PC-9 (cell line): ENCODE measurements at regions not wholly inside any gene's neighbourhood (a gene's known extent, or its start where the extent isn't known, plus 50 kb on each side); places are given as distances from the start of the nearest gene placed in this dataset.

Experiments
- EZH2 ChIP-seq: fragments of 200-600 bp; sonication (generic); IDR thresholded peaks from 2 replicates; pipeline ENCODE4 v1.8.0; 2017; ENCODE audit warnings: antibody characterized with exemption, low read depth
- TF ChIP-seq, protein P1 (sequence below): fragments of 200-600 bp; sonication (generic); conservative IDR thresholded peaks from 2 replicates; pipeline ENCODE4 v1.6.1; 2017; ENCODE audit warnings: mixed run types, antibody characterized with exemption, mild to moderate bottlenecking, moderate library complexity

- TF ChIP-seq, protein P1, sequence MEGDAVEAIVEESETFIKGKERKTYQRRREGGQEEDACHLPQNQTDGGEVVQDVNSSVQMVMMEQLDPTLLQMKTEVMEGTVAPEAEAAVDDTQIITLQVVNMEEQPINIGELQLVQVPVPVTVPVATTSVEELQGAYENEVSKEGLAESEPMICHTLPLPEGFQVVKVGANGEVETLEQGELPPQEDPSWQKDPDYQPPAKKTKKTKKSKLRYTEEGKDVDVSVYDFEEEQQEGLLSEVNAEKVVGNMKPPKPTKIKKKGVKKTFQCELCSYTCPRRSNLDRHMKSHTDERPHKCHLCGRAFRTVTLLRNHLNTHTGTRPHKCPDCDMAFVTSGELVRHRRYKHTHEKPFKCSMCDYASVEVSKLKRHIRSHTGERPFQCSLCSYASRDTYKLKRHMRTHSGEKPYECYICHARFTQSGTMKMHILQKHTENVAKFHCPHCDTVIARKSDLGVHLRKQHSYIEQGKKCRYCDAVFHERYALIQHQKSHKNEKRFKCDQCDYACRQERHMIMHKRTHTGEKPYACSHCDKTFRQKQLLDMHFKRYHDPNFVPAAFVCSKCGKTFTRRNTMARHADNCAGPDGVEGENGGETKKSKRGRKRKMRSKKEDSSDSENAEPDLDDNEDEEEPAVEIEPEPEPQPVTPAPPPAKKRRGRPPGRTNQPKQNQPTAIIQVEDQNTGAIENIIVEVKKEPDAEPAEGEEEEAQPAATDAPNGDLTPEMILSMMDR: no peak
- TF ChIP-seq EZH2: no peak
Observed at GRCh38 chr4:66351761-66352160, 681.5 kb upstream of the EPHA5 start.
